NB4 (cell line): ENCODE measurements at regions not wholly inside any gene's neighbourhood (a gene's known extent, or its start where the extent isn't known, plus 50 kb on each side); places are given as distances from the start of the nearest gene placed in this dataset.
"Not testable (repeated sequence)": the region's sequence is repeated elsewhere in the genome, so short reads cannot be mapped to it uniquely, and the experiment has no call there.

Experiments used
- DNase-seq: peaks from one replicate; pipeline ENCODE4 v3.0.0; 2010; ENCODE audit warnings: low read depth
- H3K4me3 ChIP-seq: one replicate; pipeline ENCODE4 v1.5.1; 2011; ENCODE audit warnings: mild to moderate bottlenecking, low read depth, low read length, moderate library complexity
- MYC ChIP-seq: IDR thresholded peaks from 2 replicates; pipeline ENCODE4 v1.6.1; 2011; ENCODE audit warnings: low read depth, low read length
- POLR2A ChIP-seq: IDR thresholded peaks from 2 replicates; pipeline ENCODE4 v1.6.1; 2011; ENCODE audit warnings: mild to moderate bottlenecking; ENCODE audit not compliant: insufficient read length; ENCODE audit errors: extremely low read depth
- TF ChIP-seq, protein P1 (sequence below): IDR thresholded peaks from 2 replicates; pipeline ENCODE4 v1.6.1; 2011; ENCODE audit warnings: low read depth, low read length
- TF ChIP-seq, protein P2 (sequence below): IDR thresholded peaks from one replicate; pipeline ENCODE4 v1.5.1; 2012; ENCODE audit warnings: low read depth, low read length

DNA sequence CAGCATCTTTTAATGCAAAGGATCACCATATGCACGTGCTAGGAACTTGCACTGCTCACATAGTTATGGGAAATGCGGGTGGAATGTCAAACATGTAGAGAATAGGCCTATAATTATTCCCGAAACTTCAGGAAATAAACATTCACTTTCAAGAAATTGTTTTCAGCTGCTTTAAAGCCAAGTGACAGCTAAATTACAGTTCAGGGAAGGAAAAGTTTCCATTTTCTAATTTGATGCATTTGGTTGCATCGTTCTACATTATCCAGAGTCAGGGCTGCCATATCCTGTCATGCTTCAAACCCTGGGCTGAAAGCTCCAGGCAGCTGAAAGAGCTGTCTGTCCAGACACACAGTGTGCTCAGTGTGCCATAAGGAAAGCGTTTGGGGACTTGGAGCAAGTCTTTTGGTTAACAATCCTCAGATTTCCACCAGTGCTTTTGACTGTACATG is 518.1 kb downstream of the CSNK1G3 start:
- TF ChIP-seq MYC = no peak
- TF ChIP-seq, protein P1, sequence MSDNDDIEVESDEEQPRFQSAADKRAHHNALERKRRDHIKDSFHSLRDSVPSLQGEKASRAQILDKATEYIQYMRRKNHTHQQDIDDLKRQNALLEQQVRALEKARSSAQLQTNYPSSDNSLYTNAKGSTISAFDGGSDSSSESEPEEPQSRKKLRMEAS = no peak
- TF ChIP-seq POLR2A = no peak
- TF ChIP-seq, protein P2, sequence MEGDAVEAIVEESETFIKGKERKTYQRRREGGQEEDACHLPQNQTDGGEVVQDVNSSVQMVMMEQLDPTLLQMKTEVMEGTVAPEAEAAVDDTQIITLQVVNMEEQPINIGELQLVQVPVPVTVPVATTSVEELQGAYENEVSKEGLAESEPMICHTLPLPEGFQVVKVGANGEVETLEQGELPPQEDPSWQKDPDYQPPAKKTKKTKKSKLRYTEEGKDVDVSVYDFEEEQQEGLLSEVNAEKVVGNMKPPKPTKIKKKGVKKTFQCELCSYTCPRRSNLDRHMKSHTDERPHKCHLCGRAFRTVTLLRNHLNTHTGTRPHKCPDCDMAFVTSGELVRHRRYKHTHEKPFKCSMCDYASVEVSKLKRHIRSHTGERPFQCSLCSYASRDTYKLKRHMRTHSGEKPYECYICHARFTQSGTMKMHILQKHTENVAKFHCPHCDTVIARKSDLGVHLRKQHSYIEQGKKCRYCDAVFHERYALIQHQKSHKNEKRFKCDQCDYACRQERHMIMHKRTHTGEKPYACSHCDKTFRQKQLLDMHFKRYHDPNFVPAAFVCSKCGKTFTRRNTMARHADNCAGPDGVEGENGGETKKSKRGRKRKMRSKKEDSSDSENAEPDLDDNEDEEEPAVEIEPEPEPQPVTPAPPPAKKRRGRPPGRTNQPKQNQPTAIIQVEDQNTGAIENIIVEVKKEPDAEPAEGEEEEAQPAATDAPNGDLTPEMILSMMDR = no peak
- H3K4me3 ChIP-seq = no peak overlapping the region
- DNase-seq = no peak

DNA sequence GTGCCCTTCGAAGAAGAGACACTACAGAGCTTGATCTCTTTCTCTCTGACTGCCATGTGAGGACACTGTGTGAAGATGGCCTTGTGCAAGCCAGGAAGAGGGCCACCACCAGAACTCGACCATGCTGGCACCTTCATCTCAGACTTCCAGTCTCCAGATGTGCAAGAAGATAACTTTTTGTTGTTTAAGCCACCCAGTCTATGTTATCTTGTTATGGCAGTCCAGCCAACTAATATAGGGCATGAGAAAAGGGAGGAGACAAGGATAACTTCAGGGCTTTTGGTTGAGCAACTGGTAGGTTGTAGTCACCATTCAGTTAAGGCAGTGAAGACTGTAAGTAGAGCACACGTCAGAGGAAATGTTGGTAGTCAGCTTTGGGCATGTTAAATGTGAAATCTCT is 515.5 kb downstream of the CSNK1G3 start:
- DNase-seq = no peak
- no peak overlapping the region for H3K4me3 ChIP-seq
- TF ChIP-seq POLR2A = no peak
- TF ChIP-seq MYC = no peak
- TF ChIP-seq, protein P1 = no peak

DNA sequence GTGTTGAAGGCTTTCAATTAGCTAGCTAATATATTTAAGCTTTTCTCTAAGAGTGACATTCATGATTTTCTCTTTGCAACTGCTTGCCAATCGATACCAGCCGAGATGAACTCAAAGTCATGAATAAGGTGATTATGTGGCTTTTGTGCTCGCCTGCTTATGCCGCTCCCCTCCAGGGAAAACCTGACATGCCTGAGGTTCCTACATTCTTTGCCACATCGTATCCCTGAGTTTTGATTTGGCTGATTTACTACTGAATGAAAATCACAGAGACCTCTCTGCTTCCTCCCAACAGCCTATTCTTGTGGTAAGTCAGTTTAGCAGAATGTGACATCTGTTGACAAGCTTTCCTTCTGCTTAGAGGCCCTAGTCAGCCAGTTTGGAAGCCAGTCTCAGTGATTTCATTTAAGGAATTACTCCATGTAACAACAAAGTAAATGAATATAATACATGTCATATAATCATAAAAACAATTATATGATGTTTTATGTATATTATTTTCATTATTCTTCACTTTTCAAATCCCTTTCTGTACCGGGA is 513.4 kb downstream of the CSNK1G3 start:
- no peak overlapping the region for H3K4me3 ChIP-seq
- DNase-seq = no peak
- TF ChIP-seq MYC = no peak
- TF ChIP-seq, protein P1 = no peak
- no peak for TF ChIP-seq POLR2A
- TF ChIP-seq, protein P2 = no peak

DNA sequence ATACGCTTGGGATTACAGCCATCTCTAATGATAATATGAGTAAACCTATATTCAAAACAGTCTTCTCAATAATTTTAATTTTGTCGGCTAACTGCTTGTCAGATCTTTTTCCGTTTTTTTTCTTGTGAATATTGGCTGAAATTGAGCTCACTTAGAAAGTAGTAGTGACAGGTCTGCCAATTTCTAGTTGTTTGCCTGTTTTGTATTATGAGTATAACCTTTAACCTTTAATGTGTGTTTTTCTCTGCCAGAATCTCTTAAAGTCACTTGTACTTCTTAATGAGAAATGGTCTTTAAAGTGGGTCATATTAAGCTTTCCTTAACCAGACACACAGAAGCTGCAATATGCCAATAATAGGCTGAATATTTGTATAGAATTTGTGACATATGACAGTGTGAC is 511.0 kb downstream of the CSNK1G3 start:
- DNase-seq = no peak
- TF ChIP-seq MYC (no peak), POLR2A (no peak)
- TF ChIP-seq, protein P2 = no peak
- TF ChIP-seq, protein P1 = no peak
- H3K4me3 ChIP-seq = no peak overlapping the region

DNA sequence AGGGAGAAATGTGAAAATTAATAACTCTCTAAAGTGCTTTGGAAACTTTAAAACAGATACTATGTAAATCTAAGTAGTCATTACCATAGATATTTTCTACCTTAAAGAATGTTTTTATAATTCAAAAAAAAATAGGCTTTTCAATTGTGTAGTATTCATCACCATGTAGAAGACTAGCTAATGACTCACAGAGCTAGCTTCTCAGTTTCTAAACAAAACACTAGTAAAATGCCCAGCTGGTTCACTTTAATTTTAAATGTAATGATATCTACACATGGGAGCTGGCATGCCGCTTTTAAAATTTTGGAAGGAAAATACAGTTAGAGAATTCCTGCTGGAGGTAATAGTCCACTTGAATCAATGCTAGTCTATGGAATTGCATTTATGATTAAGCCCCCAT is 509.8 kb downstream of the CSNK1G3 start:
- no peak for DNase-seq
- no peak overlapping the region for H3K4me3 ChIP-seq
- TF ChIP-seq, protein P1 = no peak
- TF ChIP-seq, protein P2 = no peak
- TF ChIP-seq MYC = no peak
- TF ChIP-seq POLR2A = no peak

DNA sequence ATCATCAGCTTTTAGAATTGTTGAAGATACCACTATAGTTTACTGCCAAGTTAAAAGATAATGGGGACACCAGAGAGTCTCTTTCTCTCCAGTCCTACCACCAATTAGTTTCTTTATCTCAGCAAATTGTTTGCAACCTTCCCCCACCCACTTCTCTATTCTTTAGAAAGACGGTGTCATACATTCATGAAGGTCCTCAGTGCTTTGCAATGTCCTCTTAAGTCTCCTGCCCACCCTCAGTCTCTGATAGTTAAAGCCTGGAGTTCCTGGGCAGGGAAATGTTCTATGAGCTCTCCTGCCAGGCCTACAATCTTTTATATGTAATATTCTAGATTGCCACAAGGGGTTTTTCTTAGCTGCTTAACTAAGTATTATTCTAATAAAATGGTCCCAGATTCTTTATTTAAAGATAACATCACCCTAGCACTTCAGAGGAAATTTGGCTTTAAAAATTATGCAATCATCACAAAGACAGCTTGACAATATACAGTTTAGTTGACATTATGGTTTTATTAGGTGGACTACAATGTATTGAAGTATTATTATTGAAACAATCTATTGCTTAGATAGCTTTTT is 509.2 kb downstream of the CSNK1G3 start:
- TF ChIP-seq, protein P1 = no peak
- TF ChIP-seq MYC (no peak), POLR2A (no peak)
- TF ChIP-seq, protein P2 = no peak
- no peak for DNase-seq
- H3K4me3 ChIP-seq = no peak overlapping the region

DNA sequence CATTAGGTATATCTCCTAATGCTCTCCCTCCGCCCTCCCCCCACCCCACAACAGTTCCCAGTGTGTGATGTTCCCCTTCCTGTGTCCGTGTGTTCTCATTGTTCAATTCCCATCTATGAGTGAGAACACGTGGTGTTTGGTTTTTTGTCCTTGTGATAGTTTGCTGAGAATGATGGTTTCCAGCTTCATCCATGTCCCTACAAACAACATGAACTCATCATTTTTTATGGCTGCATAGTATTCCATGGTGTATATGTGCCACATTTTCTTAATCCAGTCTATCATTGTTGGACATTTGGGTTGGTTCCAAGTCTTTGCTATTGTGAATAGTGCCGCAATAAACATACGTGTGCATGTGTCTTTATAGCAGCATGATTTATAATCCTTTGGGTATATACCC is 505.3 kb downstream of the CSNK1G3 start:
- not testable (repeated sequence) for DNase-seq, H3K4me3 ChIP-seq
